ENCODE measurements at regions not wholly inside any gene's neighbourhood (a gene's known extent, or its start where the extent isn't known, plus 50 kb on each side); places are given as distances from the start of the nearest gene placed in this dataset.

GRCh38 chr4:148684638-148685037, 242.4 kb upstream of the NR3C2 start:
- H2AFZ ChIP-seq (ENCODE audit: low read length), result no peak overlapping the region
- H3K79me2 ChIP-seq (ENCODE audit: control insufficient read depth, insufficient read depth, low read length), result no peaks in the 10 kb centered on the region
- no peaks in the 10 kb centered on the region for H3K27me3 ChIP-seq (ENCODE audit: control insufficient read depth, insufficient read depth, low read length)
- no peaks in the 10 kb centered on the region for H3K9me3 ChIP-seq (ENCODE audit: control insufficient read depth, insufficient read depth, low read depth, low read length)
- H3K4me3 ChIP-seq (replicated peaks in 1 of 4; ENCODE audit: control extremely low read depth in 1 of 4, insufficient read depth in 1 of 4, low read depth in 3 of 4, low read length in 4 of 4), result no peak overlapping the region
- H3K27ac ChIP-seq (ENCODE audit: insufficient read depth, low read length), result no peak overlapping the region
- DNase-seq (ENCODE audit: low read depth in 2 of 2), result no peak
- H3K36me3 ChIP-seq (ENCODE audit: control insufficient read depth, insufficient read depth, low read length), result no peaks in the 10 kb centered on the region
- H3K4me2 ChIP-seq (ENCODE audit: extremely low read depth, insufficient read depth, low read length), result no peak overlapping the region
- TF ChIP-seq CTCF (conservative IDR thresholded peaks at IDR 0.05 in 1 of 2, IDR thresholded peaks at IDR 0.05 in 1 of 2; ENCODE audit: low read depth in 1 of 2, low read length in 2 of 2) (no peak), EZH2 (IDR thresholded peaks at IDR 0.05; ENCODE audit: low read length, missing control alignments) (no peak)
- no peaks in the 10 kb centered on the region for H4K20me1 ChIP-seq (ENCODE audit: control insufficient read depth, extremely low read depth, insufficient read depth, low read length)
- H3K4me1 ChIP-seq (ENCODE audit: control insufficient read depth, extremely low read depth, insufficient read depth, low read length), result no peaks in the 10 kb centered on the region
- H3K9ac ChIP-seq (ENCODE audit: insufficient read depth, low read length), result no peak overlapping the region

GRCh38 chr4:148680884-148681283, 238.7 kb upstream of the NR3C2 start:
- DNase-seq (ENCODE audit: low read depth in 2 of 2), result no peak
- Histone ChIP-seq H3K36me3 (ENCODE audit: control insufficient read depth, insufficient read depth, low read length) (no peaks in the 10 kb centered on the region), H3K9ac (ENCODE audit: insufficient read depth, low read length) (no peak overlapping the region), H3K27me3 (ENCODE audit: control insufficient read depth, insufficient read depth, low read length) (no peaks in the 10 kb centered on the region), H2AFZ (ENCODE audit: low read length) (no peak overlapping the region), H3K4me2 (ENCODE audit: extremely low read depth, insufficient read depth, low read length) (no peak overlapping the region), H4K20me1 (ENCODE audit: control insufficient read depth, extremely low read depth, insufficient read depth, low read length) (no peaks in the 10 kb centered on the region), H3K27ac (ENCODE audit: insufficient read depth, low read length) (no peak overlapping the region), H3K4me1 (ENCODE audit: control insufficient read depth, extremely low read depth, insufficient read depth, low read length) (no peaks in the 10 kb centered on the region), H3K9me3 (ENCODE audit: control insufficient read depth, insufficient read depth, low read depth, low read length) (no peaks in the 10 kb centered on the region), H3K4me3 (replicated peaks in 1 of 4; ENCODE audit: control extremely low read depth in 1 of 4, insufficient read depth in 1 of 4, low read depth in 3 of 4, low read length in 4 of 4) (no peak overlapping the region), H3K79me2 (ENCODE audit: control insufficient read depth, insufficient read depth, low read length) (no peaks in the 10 kb centered on the region)
- TF ChIP-seq CTCF (conservative IDR thresholded peaks at IDR 0.05 in 1 of 2, IDR thresholded peaks at IDR 0.05 in 1 of 2; ENCODE audit: low read depth in 1 of 2, low read length in 2 of 2) (no peak), EZH2 (IDR thresholded peaks at IDR 0.05; ENCODE audit: low read length, missing control alignments) (no peak)

- Histone ChIP-seq H3K4me2 (ENCODE audit: extremely low read depth, insufficient read depth, low read length) (no peak overlapping the region), H3K79me2 (ENCODE audit: control insufficient read depth, insufficient read depth, low read length) (no peaks in the 10 kb centered on the region), H3K9ac (ENCODE audit: insufficient read depth, low read length) (no peak overlapping the region), H3K27me3 (ENCODE audit: control insufficient read depth, insufficient read depth, low read length) (no peaks in the 10 kb centered on the region), H3K4me3 (replicated peaks in 1 of 4; ENCODE audit: control extremely low read depth in 1 of 4, insufficient read depth in 1 of 4, low read depth in 3 of 4, low read length in 4 of 4) (no peak overlapping the region), H4K20me1 (ENCODE audit: control insufficient read depth, extremely low read depth, insufficient read depth, low read length) (no peaks in the 10 kb centered on the region), H3K9me3 (ENCODE audit: control insufficient read depth, insufficient read depth, low read depth, low read length) (no peaks in the 10 kb centered on the region), H3K36me3 (ENCODE audit: control insufficient read depth, insufficient read depth, low read length) (no peaks in the 10 kb centered on the region), H3K4me1 (ENCODE audit: control insufficient read depth, extremely low read depth, insufficient read depth, low read length) (no peaks in the 10 kb centered on the region), H3K27ac (ENCODE audit: insufficient read depth, low read length) (no peak overlapping the region), H2AFZ (ENCODE audit: low read length) (no peak overlapping the region)
- TF ChIP-seq CTCF (conservative IDR thresholded peaks at IDR 0.05 in 1 of 2, IDR thresholded peaks at IDR 0.05 in 1 of 2; ENCODE audit: low read depth in 1 of 2, low read length in 2 of 2) (no peak), EZH2 (IDR thresholded peaks at IDR 0.05; ENCODE audit: low read length, missing control alignments) (no peak)
- DNase-seq (ENCODE audit: low read depth in 2 of 2), result no peak
These were observed 234.1 kb upstream of the NR3C2 start for GRCh38 chr4:148676344-148676743.
